Astrocyte (in vitro differentiated cells and primary cell): ENCODE measurements at regions not wholly inside any gene's neighbourhood (a gene's known extent, or its start where the extent isn't known, plus 50 kb on each side); places are given as distances from the start of the nearest gene placed in this dataset.

ENCODE experiments used
- DNase-seq: peaks from one replicate; pipeline ENCODE4 v3.0.0-alpha.2; 2010; ENCODE audit warnings: low read depth
- FAIRE-seq: peaks from 2 replicates; lab custom pipeline; 2011; peaks lifted over from hg19 to GRCh38; lab: Jason Lieb, UNC
- H2AFZ ChIP-seq: 2 replicates; pipeline ENCODE4 v1.6.0; 2012; ENCODE audit warnings: low read depth, low read length, inconsistent platforms
- H3K27ac ChIP-seq: 2 replicates; pipeline ENCODE4 v1.5.1; 2011; ENCODE audit warnings: low read depth, low read length, inconsistent platforms
- H3K27me3 ChIP-seq: 2 replicates; pipeline ENCODE4 v1.6.0; 2011; ENCODE audit warnings: low read length, inconsistent platforms; ENCODE audit not compliant: insufficient read depth
- H3K36me3 ChIP-seq: 2 replicates; pipeline ENCODE4 v1.5.1; 2011; ENCODE audit warnings: low read length, inconsistent platforms; ENCODE audit not compliant: insufficient read depth
- H3K4me1 ChIP-seq: 2 replicates; pipeline ENCODE4 v1.5.1; 2011; ENCODE audit warnings: low read length, inconsistent platforms; ENCODE audit not compliant: insufficient read depth
- H3K4me2 ChIP-seq: 2 replicates; pipeline ENCODE4 v1.6.0; 2012; ENCODE audit warnings: low read length, inconsistent platforms
- H3K4me3 ChIP-seq: 2 replicates; pipeline ENCODE4 v1.5.1; 2011; ENCODE audit warnings: low read depth, mild to moderate bottlenecking, low read length, inconsistent platforms; ENCODE audit not compliant: insufficient read depth
- H3K79me2 ChIP-seq: 2 replicates; pipeline ENCODE4 v1.6.0; 2012; ENCODE audit warnings: mild to moderate bottlenecking, low read length, inconsistent platforms; ENCODE audit not compliant: insufficient read depth
- H3K9ac ChIP-seq: 2 replicates; pipeline ENCODE4 v1.6.0; 2012; ENCODE audit warnings: mild to moderate bottlenecking, low read length, inconsistent platforms
- H3K9me3 ChIP-seq: 2 replicates; pipeline ENCODE4 v1.5.1; 2012; ENCODE audit warnings: low read depth, mild to moderate bottlenecking, low read length, inconsistent platforms; ENCODE audit not compliant: insufficient read depth
- H4K20me1 ChIP-seq: 2 replicates; pipeline ENCODE4 v1.6.0; 2012; ENCODE audit warnings: low read length, inconsistent platforms; ENCODE audit not compliant: insufficient read depth
- H3K27ac Mint-ChIP-seq: one replicate; pipeline ENCODE4 v1.8.0; 2021; ENCODE audit warnings: mild to moderate bottlenecking, mixed read lengths; ENCODE audit not compliant: unreplicated experiment
- H3K27me3 Mint-ChIP-seq: one replicate; pipeline ENCODE4 v1.8.0; 2021; ENCODE audit warnings: low read depth, mixed read lengths; ENCODE audit not compliant: unreplicated experiment
- H3K36me3 Mint-ChIP-seq: one replicate; pipeline ENCODE4 v1.8.0; 2021; ENCODE audit warnings: low read depth, mixed read lengths; ENCODE audit not compliant: unreplicated experiment
- H3K4me1 Mint-ChIP-seq: one replicate; pipeline ENCODE4 v1.8.0; 2021; ENCODE audit warnings: low read depth, mixed read lengths; ENCODE audit not compliant: unreplicated experiment
- H3K4me3 Mint-ChIP-seq: one replicate; pipeline ENCODE4 v1.8.0; 2021; ENCODE audit warnings: mild to moderate bottlenecking, moderate library complexity, mixed read lengths; ENCODE audit not compliant: unreplicated experiment
- H3K9me3 Mint-ChIP-seq: one replicate; pipeline ENCODE4 v1.8.0; 2021; ENCODE audit warnings: mild to moderate bottlenecking, mixed read lengths; ENCODE audit not compliant: unreplicated experiment
- CTCF ChIP-seq: IDR thresholded peaks from 2 replicates; pipeline ENCODE4 v1.5.1; 2011; ENCODE audit warnings: low read depth, mild to moderate bottlenecking, inconsistent platforms, low read length, moderate library complexity; ENCODE audit not compliant: insufficient read depth
- EZH2 ChIP-seq: IDR thresholded peaks from 2 replicates; pipeline ENCODE4 v1.6.1; 2012; ENCODE audit warnings: mild to moderate bottlenecking, low read length, inconsistent platforms; ENCODE audit not compliant: insufficient read depth

GRCh38 chr2:57947398-57947797, 99.2 kb upstream of the VRK2 start:
- Mint-ChIP-seq H3K4me1 (peaks cover 16% of the 10 kb centered on the region), H3K27ac (no peak overlapping the region), H3K36me3 (no peaks in the 10 kb centered on the region), H3K9me3 (no peaks in the 10 kb centered on the region), H3K27me3 (no peaks in the 10 kb centered on the region), H3K4me3 (no peak overlapping the region)
- DNase-seq: no peak
- no peak overlapping the region for H3K4me2 ChIP-seq
- H3K9ac ChIP-seq: no peak overlapping the region
- H2AFZ ChIP-seq: no peak overlapping the region
- TF ChIP-seq CTCF (no peak), EZH2 (no peak)
- H3K27ac ChIP-seq: no peak overlapping the region
- H3K4me3 ChIP-seq: no peak overlapping the region
- no peaks in the 10 kb centered on the region for H4K20me1 ChIP-seq
- no peaks in the 10 kb centered on the region for H3K79me2 ChIP-seq
- H3K4me1 ChIP-seq: no peaks in the 10 kb centered on the region
- no peaks in the 10 kb centered on the region for H3K27me3 ChIP-seq
- FAIRE-seq: no peak
- no peaks in the 10 kb centered on the region for H3K36me3 ChIP-seq
- no peaks in the 10 kb centered on the region for H3K9me3 ChIP-seq

- Mint-ChIP-seq H3K4me3 (no peak overlapping the region), H3K27me3 (no peaks in the 10 kb centered on the region), H3K4me1 (no peaks in the 10 kb centered on the region), H3K9me3 (no peaks in the 10 kb centered on the region), H3K36me3 (no peaks in the 10 kb centered on the region), H3K27ac (no peak overlapping the region)
- H3K4me2 ChIP-seq: no peak overlapping the region
- no peak overlapping the region for H2AFZ ChIP-seq
- FAIRE-seq: no peak
- H3K79me2 ChIP-seq: no peaks in the 10 kb centered on the region
- TF ChIP-seq EZH2: no peak
- TF ChIP-seq CTCF: no peak
- H3K36me3 ChIP-seq: no peaks in the 10 kb centered on the region
- no peak overlapping the region for H3K9ac ChIP-seq
- H3K27me3 ChIP-seq: no peaks in the 10 kb centered on the region
- no peaks in the 10 kb centered on the region for H3K4me1 ChIP-seq
- H3K9me3 ChIP-seq: no peaks in the 10 kb centered on the region
- no peak overlapping the region for H3K27ac ChIP-seq
- H3K4me3 ChIP-seq: no peak overlapping the region
- no peaks in the 10 kb centered on the region for H4K20me1 ChIP-seq
- DNase-seq: no peak
These were observed 92.6 kb upstream of the VRK2 start for GRCh38 chr2:57954020-57954419.

- no peak overlapping the region for H3K4me3 Mint-ChIP-seq
- Histone ChIP-seq H3K9ac (no peak overlapping the region), H3K9me3 (no peaks in the 10 kb centered on the region), H3K4me1 (no peaks in the 10 kb centered on the region), H3K4me2 (no peak overlapping the region), H2AFZ (no peak overlapping the region), H3K27me3 (no peaks in the 10 kb centered on the region), H3K36me3 (no peaks in the 10 kb centered on the region), H3K4me3 (no peak overlapping the region), H3K79me2 (no peaks in the 10 kb centered on the region), H3K27ac (no peak overlapping the region), H4K20me1 (no peaks in the 10 kb centered on the region)
- FAIRE-seq (no peak), DNase-seq (no peak)
- no peaks in the 10 kb centered on the region for H3K27me3 Mint-ChIP-seq
- TF ChIP-seq EZH2 (no peak), CTCF (no peak)
- H3K36me3 Mint-ChIP-seq: no peaks in the 10 kb centered on the region
- H3K27ac Mint-ChIP-seq: no peak overlapping the region
- no peaks in the 10 kb centered on the region for H3K4me1 Mint-ChIP-seq
- H3K9me3 Mint-ChIP-seq: no peaks in the 10 kb centered on the region
These were observed 89.4 kb upstream of the VRK2 start for GRCh38 chr2:57957238-57957637.
